ENCODE measurements at regions not wholly inside any gene's neighbourhood (a gene's known extent, or its start where the extent isn't known, plus 50 kb on each side); places are given as distances from the start of the nearest gene placed in this dataset.

DNA sequence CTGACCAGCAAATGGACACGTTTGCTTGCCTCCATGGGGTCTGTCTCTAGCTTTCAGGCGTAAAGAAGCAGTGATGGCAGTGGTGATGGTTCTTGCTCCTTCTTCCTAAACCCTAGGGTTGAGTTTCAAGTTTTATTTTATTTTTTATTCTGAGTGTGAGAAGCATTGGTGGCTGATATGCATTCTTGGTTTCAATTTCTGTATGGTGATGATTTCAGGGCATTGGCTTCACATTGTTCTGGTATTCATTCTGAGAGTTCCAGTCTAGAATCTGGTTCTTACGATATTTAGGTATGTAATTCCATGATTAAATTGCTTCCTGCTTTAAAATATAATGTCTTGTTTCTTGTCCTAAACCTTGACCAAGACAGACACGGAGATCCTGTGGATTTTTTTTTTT lies 444.5 kb upstream of the IMPG1 start:
- TF ChIP-seq FOXA1 (IDR thresholded peaks at IDR 0.05): no peak
- no peak for TF ChIP-seq NFRKB (IDR thresholded peaks at IDR 0.05)
- no peak for TF ChIP-seq HDGF (IDR thresholded peaks at IDR 0.05; ENCODE audit: borderline replicate concordance)
- TF ChIP-seq BHLHE40 (IDR thresholded peaks at IDR 0.05; ENCODE audit: borderline replicate concordance): no peak
- TF ChIP-seq SP1 (IDR thresholded peaks at IDR 0.05): no peak

Measured in HEK293T (cell line).